Neural cell (in vitro differentiated cells): ENCODE measurements at regions not wholly inside any gene's neighbourhood (a gene's known extent, or its start where the extent isn't known, plus 50 kb on each side); places are given as distances from the start of the nearest gene placed in this dataset.
A peak's percentile ranks its signal among the peaks of the same experiment; 100 is the strongest.

Experiments used
- EP300 ChIP-seq: fragments of 450-650 bp; conservative IDR thresholded peaks from 2 replicates; pipeline ENCODE4 v1.6.1; 2014; ENCODE audit warnings: antibody characterized with exemption, mild to moderate bottlenecking, moderate library complexity; ENCODE audit not compliant: poor library complexity, severe bottlenecking
- EZH2 ChIP-seq: fragments of 200-600, 300-800 bp; shearing (Covaris generic), sonication (generic); IDR thresholded peaks from 2 replicates; pipeline ENCODE4 v1.6.1; 2014; ENCODE audit warnings: antibody characterized with exemption, low read length, borderline replicate concordance, mild to moderate bottlenecking; ENCODE audit not compliant: insufficient read depth, poor library complexity, severe bottlenecking
- MXI1 ChIP-seq: fragments of 450-650 bp; conservative IDR thresholded peaks from 2 replicates; pipeline ENCODE4 v1.6.1; 2014; ENCODE audit warnings: antibody characterized with exemption, mild to moderate bottlenecking; ENCODE audit not compliant: poor library complexity, severe bottlenecking
- POLR2AphosphoS5 ChIP-seq: IDR thresholded peaks from 2 replicates; pipeline ENCODE4 v1.6.1; 2012
- RAD21 ChIP-seq: fragments of 450-650 bp; conservative IDR thresholded peaks from 2 replicates; pipeline ENCODE4 v1.6.1; 2014; ENCODE audit warnings: antibody characterized with exemption, mild to moderate bottlenecking, moderate library complexity
- REST ChIP-seq: IDR thresholded peaks from 2 replicates; pipeline ENCODE4 v1.6.1; 2012; ENCODE audit warnings: borderline replicate concordance
- SMC3 ChIP-seq: fragments of 450-650 bp; conservative IDR thresholded peaks from 2 replicates; pipeline ENCODE4 v1.6.1; 2014; ENCODE audit warnings: antibody characterized with exemption, mild to moderate bottlenecking, moderate library complexity; ENCODE audit not compliant: poor library complexity
- TAF1 ChIP-seq: IDR thresholded peaks from 2 replicates; pipeline ENCODE4 v1.6.1; 2012; ENCODE audit warnings: low read depth
- TF ChIP-seq, protein P1 (sequence below): fragments of 450-650 bp; IDR thresholded peaks from 2 replicates; pipeline ENCODE4 v1.5.1; 2014; ENCODE audit warnings: antibody characterized with exemption, mild to moderate bottlenecking, moderate library complexity; ENCODE audit not compliant: poor library complexity, severe bottlenecking

DNA sequence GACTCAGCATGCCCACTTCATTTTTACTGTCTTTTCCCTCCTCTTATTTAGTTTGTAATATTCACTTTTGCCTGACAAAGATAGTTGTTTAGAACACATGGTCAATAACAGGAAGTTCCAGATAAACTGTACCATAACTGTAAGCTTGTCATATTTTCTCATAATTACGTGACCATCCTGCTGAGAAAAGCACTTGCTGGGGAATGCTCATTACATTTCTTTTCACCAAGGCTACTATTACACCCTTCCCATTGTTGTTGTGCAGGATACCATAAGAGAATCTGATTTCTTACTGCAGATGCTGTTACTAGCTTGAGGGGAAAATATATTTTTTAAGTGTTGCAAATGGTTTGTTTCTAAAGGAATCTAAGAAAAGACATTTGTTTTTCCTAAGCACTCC lies 111.7 kb upstream of the SLITRK6 start:
- TF ChIP-seq, protein P1, sequence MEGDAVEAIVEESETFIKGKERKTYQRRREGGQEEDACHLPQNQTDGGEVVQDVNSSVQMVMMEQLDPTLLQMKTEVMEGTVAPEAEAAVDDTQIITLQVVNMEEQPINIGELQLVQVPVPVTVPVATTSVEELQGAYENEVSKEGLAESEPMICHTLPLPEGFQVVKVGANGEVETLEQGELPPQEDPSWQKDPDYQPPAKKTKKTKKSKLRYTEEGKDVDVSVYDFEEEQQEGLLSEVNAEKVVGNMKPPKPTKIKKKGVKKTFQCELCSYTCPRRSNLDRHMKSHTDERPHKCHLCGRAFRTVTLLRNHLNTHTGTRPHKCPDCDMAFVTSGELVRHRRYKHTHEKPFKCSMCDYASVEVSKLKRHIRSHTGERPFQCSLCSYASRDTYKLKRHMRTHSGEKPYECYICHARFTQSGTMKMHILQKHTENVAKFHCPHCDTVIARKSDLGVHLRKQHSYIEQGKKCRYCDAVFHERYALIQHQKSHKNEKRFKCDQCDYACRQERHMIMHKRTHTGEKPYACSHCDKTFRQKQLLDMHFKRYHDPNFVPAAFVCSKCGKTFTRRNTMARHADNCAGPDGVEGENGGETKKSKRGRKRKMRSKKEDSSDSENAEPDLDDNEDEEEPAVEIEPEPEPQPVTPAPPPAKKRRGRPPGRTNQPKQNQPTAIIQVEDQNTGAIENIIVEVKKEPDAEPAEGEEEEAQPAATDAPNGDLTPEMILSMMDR, result no peak
- TF ChIP-seq POLR2AphosphoS5 (peak; percentile 80), RAD21 (no peak), REST (peak; percentile 59), EP300 (no peak), EZH2 (no peak), TAF1 (no peak), MXI1 (no peak), SMC3 (no peak)
